IMR-90 (cell line): ENCODE measurements at regions not wholly inside any gene's neighbourhood (a gene's known extent, or its start where the extent isn't known, plus 50 kb on each side); places are given as distances from the start of the nearest gene placed in this dataset.

ENCODE experiments used
- ATAC-seq: fragments of 200-7000 bp; cut with Tn5 transposase; 2 replicates; pipeline ENCODE4 v1.9.1; 2020; ENCODE audit warnings: low read depth, mild to moderate bottlenecking, moderate library complexity
- BruUV-seq: library from RNA; stranded (reverse); fragments of 400-500 nt; replicated peaks from 2 replicates; lab custom pipeline; 2021; lab: Mats Ljungman, UMichigan
- CTCF ChIA-PET: fragments of 300-600 bp; formaldehyde crosslinking; extraction: SDS; loops from one replicate; lab custom pipeline; 2021; ENCODE audit warnings: antibody characterized with exemption; lab: Yijun Ruan, JAX
- POLR2A ChIA-PET: fragments of 300-600 bp; sonication (Branson Sonifier 250); formaldehyde crosslinking; loops from one replicate; lab custom pipeline; 2022; ENCODE audit warnings: antibody characterized with exemption; ENCODE audit not compliant: unreplicated experiment; lab: Charles Lee
- DNase-seq: peaks from one replicate; pipeline ENCODE4 v3.0.0; 2013
- H2AFZ ChIP-seq: replicated peaks from 2 replicates; pipeline ENCODE3; 2013; ENCODE audit warnings: low read length, mild to moderate bottlenecking; ENCODE audit not compliant: poor library complexity
- H2AK5ac ChIP-seq: 2 replicates; pipeline ENCODE4 v1.6.1; 2013; ENCODE audit warnings: low read depth, low read length, inconsistent platforms
- H2AK9ac ChIP-seq: replicated peaks from 2 replicates; pipeline ENCODE3; 2013; ENCODE audit warnings: mild to moderate bottlenecking, low read depth, low read length, moderate library complexity; ENCODE audit not compliant: poor library complexity
- H2BK120ac ChIP-seq: 2 replicates; pipeline ENCODE4 v1.6.1; 2013; ENCODE audit warnings: low read depth, low read length, inconsistent platforms
- H2BK15ac ChIP-seq: 3 replicates; pipeline ENCODE4 v1.6.1; 2013; ENCODE audit warnings: low read depth, low read length, inconsistent platforms
- H2BK20ac ChIP-seq: 2 replicates; pipeline ENCODE4 v1.6.1; 2013; ENCODE audit warnings: low read depth, mild to moderate bottlenecking, inconsistent platforms, low read length, moderate library complexity
- H2BK5ac ChIP-seq: 2 replicates; pipeline ENCODE4 v1.6.1; 2013; ENCODE audit warnings: mild to moderate bottlenecking, low read depth, low read length, inconsistent platforms; ENCODE audit not compliant: poor library complexity, severe bottlenecking
- H3K14ac ChIP-seq: replicated peaks from 2 replicates; pipeline ENCODE4 v1.6.1; 2013; ENCODE audit warnings: low read depth, low read length, inconsistent platforms
- H3K18ac ChIP-seq: 2 replicates; pipeline ENCODE4 v1.6.1; 2013; ENCODE audit warnings: low read depth, low read length, control low read depth
- H3K23ac ChIP-seq: 2 replicates; pipeline ENCODE4 v1.6.1; 2013; ENCODE audit warnings: low read depth, low read length, inconsistent platforms
- H3K27ac ChIP-seq: 2 replicates; pipeline ENCODE4 v1.5.1; 2013; ENCODE audit warnings: mild to moderate bottlenecking, control low read depth, low read length; ENCODE audit not compliant: insufficient read depth
- H3K27me3 ChIP-seq: 2 replicates; pipeline ENCODE4 v1.6.1; 2013; ENCODE audit warnings: low read length; ENCODE audit not compliant: control insufficient read depth, insufficient read depth
- H3K36me3 ChIP-seq: 2 replicates; pipeline ENCODE4 v1.6.1; 2013; ENCODE audit warnings: low read length, mixed read lengths; ENCODE audit not compliant: control insufficient read depth, insufficient read depth
- H3K4ac ChIP-seq: 2 replicates; pipeline ENCODE4 v1.6.1; 2013; ENCODE audit warnings: low read depth, low read length, inconsistent platforms
- H3K4me1 ChIP-seq: 2 replicates; pipeline ENCODE4 v1.6.1; 2013; ENCODE audit warnings: low read length, mixed read lengths; ENCODE audit not compliant: control insufficient read depth, insufficient read depth
- H3K4me2 ChIP-seq: 2 replicates; pipeline ENCODE4 v1.6.1; 2013; ENCODE audit warnings: low read depth, mild to moderate bottlenecking, control low read depth, low read length, moderate library complexity
- H3K4me3 ChIP-seq: 2 replicates; pipeline ENCODE4 v1.5.1; 2013; ENCODE audit warnings: low read depth, mild to moderate bottlenecking, control low read depth, low read length, moderate library complexity; ENCODE audit not compliant: insufficient read depth
- H3K56ac ChIP-seq: 2 replicates; pipeline ENCODE4 v1.6.1; 2013; ENCODE audit warnings: low read length, inconsistent platforms; ENCODE audit not compliant: insufficient read depth; ENCODE audit errors: extremely low read depth
- H3K79me1 ChIP-seq, 2 experiments: 2 replicates each; pipeline ENCODE4 v1.6.1; 2013; ENCODE audit warnings: low read length in 2 of 2, inconsistent platforms in 1 of 2, low read depth in 1 of 2
- H3K9ac ChIP-seq: 2 replicates; pipeline ENCODE4 v1.6.1; 2013; ENCODE audit warnings: low read depth, low read length, control low read depth
- H3K9me1 ChIP-seq: 2 replicates; pipeline ENCODE4 v1.6.1; 2013; ENCODE audit warnings: low read length, inconsistent platforms; ENCODE audit not compliant: insufficient read depth
- H3K9me3 ChIP-seq: 2 replicates; pipeline ENCODE4 v1.6.1; 2013; ENCODE audit warnings: low read length; ENCODE audit not compliant: control insufficient read depth, insufficient read depth
- H4K20me1 ChIP-seq: 2 replicates; pipeline ENCODE4 v1.6.1; 2013; ENCODE audit warnings: low read length, inconsistent platforms; ENCODE audit not compliant: insufficient read depth
- H4K5ac ChIP-seq: 2 replicates; pipeline ENCODE4 v1.6.1; 2013; ENCODE audit warnings: mild to moderate bottlenecking, low read depth, low read length, control low read depth
- H4K8ac ChIP-seq, 2 experiments: 2 replicates each; pipeline ENCODE4 v1.6.1; 2013; ENCODE audit warnings: low read depth in 2 of 2, low read length in 2 of 2, control low read depth in 1 of 2, inconsistent platforms in 1 of 2
- H4K91ac ChIP-seq: 2 replicates; pipeline ENCODE4 v1.6.1; 2013; ENCODE audit warnings: low read depth, low read length, inconsistent platforms; ENCODE audit not compliant: insufficient read depth
- MAZ ChIP-seq: IDR thresholded peaks from 2 replicates; pipeline ENCODE4 v1.6.1; 2012; ENCODE audit warnings: low read depth, mild to moderate bottlenecking, low read length, improper control_type of control experiment, moderate library complexity, borderline replicate concordance
- RAD21 ChIP-seq: IDR thresholded peaks from 2 replicates; pipeline ENCODE4 v1.6.1; 2012; ENCODE audit warnings: low read length, improper control_type of control experiment
- USF2 ChIP-seq: fragments of 150-350 bp; IDR thresholded peaks from 2 replicates; pipeline ENCODE4 v1.6.1; 2017; ENCODE audit warnings: mild to moderate bottlenecking, antibody characterized with exemption, low read length, low read depth
- WGBS, 2 experiments: methylation state at CpG; one replicate each; pipeline versions ENCODE4 v1.1.5 to v1.1.7; 2013; ENCODE audit warnings: missing lambda C conversion rate in 2 of 2; ENCODE audit not compliant: insufficient read length in 1 of 2; ENCODE audit errors: extremely low coverage in 2 of 2; 5-methylcytosine and 5-hydroxymethylcytosine counted together
- dilution Hi-C: fragments of 300-500 bp; cut with HindIII; formaldehyde crosslinking; loops from one replicate; pipeline ENCODE4 v1.14.3; 2018; ENCODE audit warnings: low sequenced_read_pairs; ENCODE audit not compliant: unreplicated experiment
- in situ Hi-C: fragments of 300-500 bp; cut with MboI; formaldehyde crosslinking; loops from 3 replicates; pipeline ENCODE4 v1.14.3; 2019; ENCODE audit warnings: low sequenced_read_pairs, inconsistent platforms, mixed read lengths
- intact Hi-C: fragments of 100-400 bp; cut with micrococcal nuclease; formaldehyde crosslinking; loops from 2 replicates; pipeline ENCODE4 v1.10.0; 2022

DNA sequence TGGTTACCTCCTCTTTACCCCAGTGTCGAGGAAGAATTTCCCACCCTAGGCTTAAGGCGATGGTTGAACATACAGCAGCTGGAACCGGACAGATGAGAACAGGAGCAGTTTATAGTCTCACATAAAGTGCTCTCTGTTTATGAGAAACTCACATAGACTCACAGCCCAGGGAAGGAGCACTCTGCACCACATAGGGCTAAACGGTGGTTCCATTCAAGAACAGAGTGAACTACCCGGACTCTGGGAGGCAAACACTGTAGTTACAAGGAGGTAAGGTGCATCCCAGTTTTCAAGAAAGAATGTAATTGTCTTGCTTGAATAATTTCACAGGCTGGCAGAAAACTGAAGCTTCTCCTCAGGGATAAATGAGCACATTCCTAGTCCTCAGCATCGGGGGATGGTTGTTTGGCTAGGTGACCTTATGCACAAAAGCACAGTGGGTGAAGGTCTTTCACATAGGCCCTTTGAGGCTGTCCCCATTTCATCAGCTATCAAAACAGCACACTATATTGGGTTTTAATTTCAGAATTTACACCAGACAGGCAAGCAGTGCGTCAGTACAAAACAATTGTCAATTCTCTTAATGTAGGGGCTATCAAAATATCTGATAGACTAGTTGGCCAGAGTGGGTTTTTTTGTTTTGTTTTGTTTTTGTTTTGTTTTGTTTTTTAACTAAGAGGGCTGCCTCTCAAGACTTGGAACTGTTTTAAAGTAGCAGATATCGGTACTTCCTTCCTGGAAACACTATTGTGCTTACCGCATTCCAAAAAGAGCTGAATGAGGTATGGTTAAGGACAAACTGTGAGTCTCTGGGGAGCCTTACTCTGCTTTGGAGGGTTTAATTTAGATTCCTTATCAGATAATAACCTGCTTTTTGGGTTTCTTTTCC is 918.1 kb upstream of the CDH8 start:
- no peak overlapping the region for H3K4me3 ChIP-seq
- in situ Hi-C loops = no loop called here
- no peak overlapping the region for H3K27ac ChIP-seq
- H4K5ac ChIP-seq = no peak overlapping the region
- no peaks in the 10 kb centered on the region for H3K27me3 ChIP-seq
- no peak overlapping the region for H2BK5ac ChIP-seq
- POLR2A ChIA-PET = no interaction called here
- no peak overlapping the region for H3K18ac ChIP-seq
- H2BK20ac ChIP-seq = no peak overlapping the region
- no TSS peak for BruUV-seq
- H2AK5ac ChIP-seq = no peak overlapping the region
- intact Hi-C loops = no loop called here
- no peak overlapping the region for H2BK120ac ChIP-seq
- H4K8ac ChIP-seq = no peak overlapping the region
- no peak overlapping the region for H3K4ac ChIP-seq
- dilution Hi-C loops = no loop called here
- no peak overlapping the region for H3K9ac ChIP-seq
- TF ChIP-seq USF2 (no peak), RAD21 (no peak), MAZ (no peak)
- no peak overlapping the region for H3K14ac ChIP-seq
- peaks cover 10% of the 10 kb centered on the region for H3K9me3 ChIP-seq
- H3K9me1 ChIP-seq = no peaks in the 10 kb centered on the region
- H2AFZ ChIP-seq = no peak overlapping the region
- CTCF ChIA-PET = no interaction called here
- no peaks in the 10 kb centered on the region for H4K20me1 ChIP-seq
- no peaks in the 10 kb centered on the region for H3K79me1 ChIP-seq
- no peak overlapping the region for H2AK9ac ChIP-seq
- H3K36me3 ChIP-seq = no peaks in the 10 kb centered on the region
- no peak overlapping the region for H3K56ac ChIP-seq
- 20% methylated on average over 1 of the region's 9 CpGs; no CpG with 5 or more reads in 1 of the 2 experiments for WGBS, 2 experiments
- H4K91ac ChIP-seq = no peak overlapping the region
- no peak overlapping the region for H3K23ac ChIP-seq
- H2BK15ac ChIP-seq = no peak overlapping the region
- no peak for DNase-seq
- H3K4me2 ChIP-seq = no peak overlapping the region
- H3K4me1 ChIP-seq = no peaks in the 10 kb centered on the region
- ATAC-seq = no peak
